DMS114 treated with DMSO at 0.1 percent for 48 hours (cell line): ENCODE measurements at regions not wholly inside any gene's neighbourhood (a gene's known extent, or its start where the extent isn't known, plus 50 kb on each side); places are given as distances from the start of the nearest gene placed in this dataset.

Experiments used
- DNase-seq: peaks from one replicate; lab custom pipeline; 2025; ENCODE audit not compliant: unreplicated experiment; lab: John Stamatoyannopoulos, UW

DNA sequence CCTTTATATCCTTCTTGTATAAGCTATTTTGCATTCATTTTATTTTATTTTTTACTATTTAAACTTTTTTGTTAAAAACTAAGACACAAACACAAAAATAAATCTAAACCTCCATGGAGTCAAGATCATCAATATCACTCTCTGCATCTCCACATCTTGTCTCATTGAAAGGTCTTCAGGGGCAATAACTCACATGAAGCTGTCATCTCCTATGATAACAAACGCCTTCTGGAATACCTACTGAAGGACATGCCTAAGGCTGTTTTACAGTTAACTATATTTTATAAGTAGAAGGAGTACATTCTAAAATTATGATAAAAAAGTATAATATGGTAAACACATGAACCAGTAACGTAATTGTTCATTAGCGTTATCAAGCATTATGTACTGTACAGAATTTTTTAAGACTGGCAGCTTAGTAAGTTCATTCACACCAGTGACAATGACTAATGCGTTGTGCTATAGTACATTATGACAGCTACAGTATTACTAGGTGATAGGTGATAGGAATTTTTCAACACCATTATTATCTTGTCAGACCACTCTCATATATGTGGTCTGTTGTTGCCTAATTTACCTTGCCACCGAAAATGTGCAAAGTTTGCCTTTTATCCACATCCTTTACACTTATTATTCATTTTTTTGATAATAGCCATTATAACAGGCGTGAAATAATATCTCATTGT is 390.7 kb upstream of the SLITRK1 start:
- no peak for DNase-seq

DNA sequence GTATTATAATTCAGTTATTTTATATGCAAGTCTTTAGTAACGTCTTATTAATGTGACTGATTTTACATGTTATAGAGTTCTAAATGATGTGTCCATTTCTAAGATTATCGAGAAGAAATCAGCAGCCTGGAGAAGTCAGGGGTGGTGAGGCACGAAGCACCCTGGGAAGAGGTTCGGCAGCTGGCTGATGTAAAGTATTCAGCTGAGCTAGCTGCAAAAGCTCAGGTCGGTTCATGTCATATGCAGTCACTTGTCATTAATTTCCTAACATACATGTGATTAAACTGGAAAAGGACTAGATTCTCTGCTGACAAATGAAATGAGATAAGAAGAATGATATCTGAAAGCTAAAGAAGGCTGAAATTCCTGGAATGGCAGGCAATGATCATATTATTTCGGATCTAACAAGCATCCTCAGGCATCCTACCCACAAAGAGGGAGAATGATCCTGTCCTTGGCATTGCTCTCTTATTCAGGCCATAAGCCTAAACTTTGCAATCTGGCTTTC is 383.0 kb upstream of the SLITRK1 start:
- DNase-seq, result no peak

GRCh38 chr13:84263354-84264069 is 381.2 kb upstream of the SLITRK1 start:
- DNase-seq, result no peak

DNA sequence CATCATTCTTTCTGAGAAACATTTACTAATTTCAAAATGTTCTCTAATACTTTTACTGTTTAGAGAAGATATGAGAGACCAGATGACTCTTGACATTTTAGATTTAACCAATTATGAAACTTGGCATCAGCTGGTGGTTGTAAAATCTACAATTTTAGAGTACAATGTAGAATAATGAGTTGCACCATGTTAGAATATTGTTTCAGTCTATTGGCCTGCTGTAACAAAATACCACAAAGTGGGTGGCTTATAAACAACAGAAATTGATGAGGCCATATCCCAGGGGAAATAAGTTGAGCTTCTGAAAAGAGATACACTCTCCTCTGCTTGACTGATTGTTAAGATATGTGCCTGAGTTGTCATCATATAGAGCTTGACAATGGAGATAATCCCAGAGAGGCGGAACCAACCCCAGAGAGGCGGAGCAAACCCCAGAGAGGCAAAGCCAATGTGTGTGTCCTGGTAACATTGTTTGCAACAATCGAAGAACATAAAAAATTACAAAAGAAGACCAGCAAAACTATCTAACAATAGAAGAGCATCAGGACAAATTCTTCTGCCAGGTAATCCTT is 373.0 kb upstream of the SLITRK1 start:
- DNase-seq, result no peak

DNA sequence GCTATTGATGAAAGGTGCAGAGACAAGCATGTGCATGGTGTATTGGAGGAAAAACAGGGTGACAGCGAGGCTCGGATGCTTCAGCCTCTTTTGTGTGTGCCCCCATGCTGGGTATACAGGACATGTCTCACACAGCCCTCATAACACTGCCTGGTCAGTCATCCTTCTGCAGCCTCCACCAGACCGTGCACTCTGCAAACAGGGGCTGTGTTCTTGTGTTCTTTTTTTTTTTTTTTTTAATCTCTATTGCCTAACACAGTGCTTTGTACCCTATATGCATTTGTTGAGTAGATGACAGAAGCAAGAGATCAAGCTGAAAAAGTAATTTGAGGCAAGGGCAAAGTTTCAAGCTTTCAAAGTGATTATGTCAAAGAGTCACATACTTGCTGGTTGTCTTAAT is 367.2 kb upstream of the SLITRK1 start:
- no peak for DNase-seq

GRCh38 chr13:84243340-84243739 is 361.1 kb upstream of the SLITRK1 start:
- no peak for DNase-seq

DNA sequence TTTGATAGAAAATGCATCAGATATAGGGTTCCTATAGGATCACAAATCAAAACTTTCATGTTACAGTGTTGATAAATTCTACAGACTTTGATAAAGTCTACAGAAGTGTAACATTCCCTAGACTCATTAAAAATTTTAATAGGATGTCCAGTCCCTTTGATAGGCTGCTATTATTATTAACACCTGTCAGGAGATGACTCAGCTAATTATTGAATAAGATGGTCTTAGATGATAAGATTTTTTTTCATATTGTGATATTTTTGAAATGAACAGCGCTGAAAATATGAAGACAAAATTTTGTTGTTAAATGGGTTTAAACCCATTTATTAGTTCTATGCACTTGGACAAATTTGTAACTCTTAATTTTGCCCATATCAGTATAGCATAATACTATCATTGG is 356.8 kb upstream of the SLITRK1 start:
- DNase-seq, result no peak

DNA sequence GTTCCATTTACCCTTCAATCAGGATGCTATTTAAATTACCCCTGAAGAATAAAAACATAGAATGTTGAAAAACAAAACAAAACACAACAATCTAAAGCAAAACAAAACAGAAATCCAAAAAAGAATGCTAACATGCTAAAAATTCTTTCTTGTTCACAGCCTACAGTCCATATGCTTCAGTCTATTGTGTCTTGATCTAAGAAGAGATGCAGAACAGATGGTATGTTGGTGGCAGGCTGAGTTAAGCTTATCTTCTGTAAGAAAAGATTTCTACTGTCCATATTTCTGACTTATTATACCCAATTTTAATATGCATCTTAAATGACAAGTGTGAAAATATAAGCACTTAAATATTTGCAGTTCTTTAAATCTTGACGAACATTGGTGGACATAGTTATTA is 356.1 kb upstream of the SLITRK1 start:
- DNase-seq, result no peak

DNA sequence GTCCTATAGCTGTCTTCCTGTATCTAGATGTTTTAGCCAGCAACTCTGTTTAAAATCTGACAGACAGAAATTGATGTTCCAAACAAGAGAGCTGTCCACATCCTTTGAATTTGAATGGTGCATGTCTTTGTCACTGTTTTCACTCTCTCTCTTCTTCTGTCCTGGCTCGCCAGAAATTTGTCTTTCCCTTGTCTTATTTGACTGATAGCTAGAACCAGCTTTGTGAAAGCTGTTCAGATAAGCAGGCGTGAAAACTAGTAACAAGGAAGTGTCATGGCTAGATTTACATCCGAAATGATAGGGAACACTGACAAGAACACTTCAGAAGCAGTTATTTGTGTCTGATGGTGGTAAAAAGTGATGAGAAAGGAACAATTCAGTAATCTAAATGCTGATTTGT is 354.9 kb upstream of the SLITRK1 start:
- no peak for DNase-seq

DNA sequence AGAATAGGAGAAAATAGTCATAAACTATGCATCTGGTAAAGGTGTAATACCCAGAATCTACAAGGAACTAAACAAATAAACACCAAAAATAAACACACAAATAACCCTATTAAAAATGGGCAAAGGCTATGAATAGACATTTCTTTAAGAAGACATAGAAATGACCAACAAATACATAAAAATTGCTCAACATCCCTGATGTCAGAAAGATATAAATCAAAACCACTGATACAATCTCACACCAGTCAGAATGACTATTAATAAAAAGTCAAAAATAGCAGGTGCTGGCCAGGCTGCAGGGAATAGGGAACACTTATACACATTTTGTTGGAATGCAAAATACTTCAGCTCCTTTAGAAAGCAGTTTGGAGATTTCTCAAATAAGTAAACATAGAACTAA is 352.1 kb upstream of the SLITRK1 start:
- DNase-seq, result no peak

DNA sequence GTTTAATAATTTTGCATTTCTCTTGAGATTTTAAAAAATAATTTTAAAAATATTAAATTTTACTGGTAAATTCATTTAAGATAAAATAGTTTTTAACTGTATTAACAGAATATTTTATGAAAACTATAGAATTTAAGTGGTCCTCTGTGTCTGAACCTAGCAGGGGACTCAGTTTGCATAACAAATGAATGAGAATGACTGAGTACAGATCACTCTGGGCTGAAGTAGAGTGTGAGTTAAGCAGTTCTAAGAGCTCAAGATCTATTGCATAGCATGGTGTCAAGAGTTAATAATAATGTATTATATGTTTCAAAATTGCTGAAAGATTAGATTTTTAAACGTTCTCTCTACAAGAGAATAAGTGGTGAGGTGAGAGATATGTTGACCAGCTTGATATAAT is 348.3 kb upstream of the SLITRK1 start:
- no peak for DNase-seq

DNA sequence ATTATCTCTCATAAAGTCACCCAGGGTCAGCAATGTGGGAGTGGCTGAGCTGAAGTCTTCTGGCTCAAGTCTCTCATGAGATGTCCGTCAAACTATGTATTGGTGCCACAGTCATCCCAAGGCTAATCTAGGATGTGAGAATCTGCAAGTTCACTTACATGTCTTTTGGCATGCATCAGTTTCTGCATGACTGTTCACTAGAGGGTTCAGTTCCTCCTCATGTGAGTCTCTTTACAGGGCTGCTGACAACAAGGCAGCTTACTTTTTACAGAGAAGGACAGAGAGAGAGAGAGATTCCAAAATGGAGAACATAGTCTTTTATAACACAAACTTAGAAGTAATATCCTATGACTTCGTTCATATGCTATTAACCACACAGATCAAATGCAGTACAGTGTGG is 328.8 kb upstream of the SLITRK1 start:
- DNase-seq, result no peak

DNA sequence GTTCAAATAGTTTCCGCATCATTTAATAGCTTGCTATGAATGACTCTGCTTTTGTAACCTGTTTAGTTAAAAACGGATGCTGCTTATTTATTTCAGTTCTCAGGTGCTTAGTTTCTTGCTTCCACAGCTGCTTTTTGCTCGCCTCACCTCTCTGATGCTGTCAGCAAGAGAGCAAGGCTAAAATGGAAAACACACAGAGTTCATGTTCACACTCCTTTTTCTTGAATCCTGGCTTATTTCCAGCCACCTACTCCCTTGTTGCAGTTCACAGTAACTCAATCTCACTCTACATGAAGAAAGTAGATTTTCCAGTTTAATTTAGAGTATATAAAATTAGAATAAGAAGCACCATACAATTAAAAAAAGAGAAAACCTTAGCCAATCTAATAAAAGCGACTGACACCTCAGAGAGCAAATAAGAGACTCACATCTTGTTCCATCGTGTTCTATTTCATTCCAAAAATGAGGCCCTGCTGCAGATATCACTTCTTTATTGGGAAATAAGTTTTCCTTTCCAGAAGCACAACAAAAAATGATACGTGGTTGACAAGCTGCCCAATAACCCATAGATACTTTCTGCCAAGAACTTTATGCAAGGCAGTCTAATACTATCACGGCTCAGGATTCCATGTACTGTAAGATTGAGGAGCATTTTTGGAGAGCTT is 326.1 kb upstream of the SLITRK1 start:
- DNase-seq, result no peak

GRCh38 chr13:84207509-84207908 is 325.2 kb upstream of the SLITRK1 start:
- DNase-seq, result no peak

GRCh38 chr13:84200971-84201370 is 318.7 kb upstream of the SLITRK1 start:
- no peak for DNase-seq

- no peak for DNase-seq
Measured at GRCh38 chr13:84192125-84192524, 309.9 kb upstream of the SLITRK1 start.

DNA sequence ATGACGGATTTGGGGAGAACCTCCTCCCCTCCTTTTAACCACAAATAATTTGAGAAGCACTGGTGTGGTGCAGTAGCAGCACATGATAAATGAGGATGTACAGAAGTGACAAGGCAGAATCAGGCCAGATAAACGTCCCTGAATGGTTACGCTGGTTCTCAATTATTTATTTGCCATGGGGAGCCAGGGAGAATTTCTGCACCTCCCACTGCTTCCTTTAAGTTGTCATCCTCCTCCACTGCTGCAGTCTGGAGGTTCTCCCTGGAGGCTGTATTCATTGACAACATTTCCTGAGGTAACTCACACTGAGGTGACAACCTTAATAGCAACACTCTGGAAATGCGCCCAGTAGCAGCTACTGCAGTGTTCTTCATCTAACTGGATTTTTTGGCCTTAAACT is 308.9 kb upstream of the SLITRK1 start:
- no peak for DNase-seq

DNA sequence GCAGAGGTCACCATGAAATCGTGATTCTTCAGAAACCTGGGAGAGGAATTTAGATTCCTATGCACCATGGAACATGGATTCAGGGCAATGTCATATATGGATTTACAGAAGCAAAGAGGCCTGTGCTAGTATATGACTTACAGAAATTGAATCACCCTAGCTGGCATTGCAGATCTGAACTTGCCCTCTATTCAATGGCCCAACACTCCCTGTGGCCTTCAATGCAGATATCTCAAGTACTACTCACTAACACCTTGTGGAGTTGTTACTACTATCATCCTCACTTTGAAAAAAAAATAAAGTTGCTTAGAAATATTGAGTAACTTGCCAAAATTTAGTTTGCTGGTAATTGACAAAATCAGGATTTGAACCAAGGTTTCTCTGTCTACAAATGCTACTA is 305.4 kb upstream of the SLITRK1 start:
- no peak for DNase-seq

GRCh38 chr13:84139561-84140158 is 257.4 kb upstream of the SLITRK1 start:
- no peak for DNase-seq

GRCh38 chr13:84137292-84137691 is 255.0 kb upstream of the SLITRK1 start:
- DNase-seq, result no peak

- DNase-seq, result no peak
Measured at GRCh38 chr13:84136582-84136981, 254.3 kb upstream of the SLITRK1 start.
